DOHH2 (cell line): ENCODE measurements at regions not wholly inside any gene's neighbourhood (a gene's known extent, or its start where the extent isn't known, plus 50 kb on each side); places are given as distances from the start of the nearest gene placed in this dataset.

Experiments used
- CTCF ChIP-seq: fragments of 200-600 bp; sonication (generic); IDR thresholded peaks from one replicate; pipeline ENCODE4 v1.5.1; 2014; ENCODE audit warnings: antibody characterized with exemption, mild to moderate bottlenecking, low read depth, low read length; ENCODE audit not compliant: poor library complexity, severe bottlenecking
- EZH2phosphoT487 ChIP-seq: fragments of 200-600 bp; sonication (generic); IDR thresholded peaks from 2 replicates; pipeline ENCODE4 v1.6.1; 2017; ENCODE audit warnings: borderline replicate concordance, mild to moderate bottlenecking, antibody characterized with exemption, low read length, moderate library complexity, mixed read lengths

GRCh38 chrX:9183481-9183880 lies 149.6 kb upstream of the FAM9B start:
- no peak for TF ChIP-seq CTCF
- no peak for TF ChIP-seq EZH2phosphoT487
